ENCODE measurements at regions not wholly inside any gene's neighbourhood (a gene's known extent, or its start where the extent isn't known, plus 50 kb on each side); places are given as distances from the start of the nearest gene placed in this dataset.

- TF ChIP-seq POLR2AphosphoS5 (IDR thresholded peaks at IDR 0.05; ENCODE audit: low read depth, low read length): no peak
- no peak for TF ChIP-seq TAF1 (IDR thresholded peaks at IDR 0.05; ENCODE audit: low read depth, low read length)
- no peak for TF ChIP-seq POLR2A (IDR thresholded peaks at IDR 0.05; ENCODE audit: low read depth, low read length)
Measured at GRCh38 chr2:22485486-22485885, 899.5 kb upstream of the KLHL29 start.
